WI38 (cell line): ENCODE measurements at regions not wholly inside any gene's neighbourhood (a gene's known extent, or its start where the extent isn't known, plus 50 kb on each side); places are given as distances from the start of the nearest gene placed in this dataset.

Experiments used
- H3K4me3 ChIP-seq: 2 replicates; pipeline ENCODE4 v1.5.1; 2011; ENCODE audit warnings: low read depth, mild to moderate bottlenecking, control low read depth, low read length
- TF ChIP-seq, protein P1 (sequence below): IDR thresholded peaks from 2 replicates; pipeline ENCODE4 v1.5.1; 2012; ENCODE audit warnings: low read depth, mild to moderate bottlenecking, control low read depth, low read length

DNA sequence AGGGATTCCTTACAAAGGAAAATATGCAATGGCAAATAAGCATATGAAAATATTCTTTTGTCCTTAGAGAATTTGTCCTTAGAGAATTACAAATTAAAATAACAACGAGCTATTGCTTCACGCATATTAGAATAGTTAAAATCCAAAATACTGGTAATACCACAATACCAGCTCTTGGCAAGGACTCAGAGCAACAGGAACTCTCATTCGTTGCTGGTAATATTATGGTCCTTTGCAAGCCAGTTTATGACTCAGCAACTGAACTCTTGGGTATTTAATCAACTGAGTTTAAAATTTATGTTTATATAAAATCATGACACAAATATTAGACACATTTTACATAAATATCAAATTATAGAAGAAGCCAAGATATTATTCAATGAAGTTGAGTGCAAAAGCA is 1730.4 kb downstream of the SI start:
- TF ChIP-seq, protein P1, sequence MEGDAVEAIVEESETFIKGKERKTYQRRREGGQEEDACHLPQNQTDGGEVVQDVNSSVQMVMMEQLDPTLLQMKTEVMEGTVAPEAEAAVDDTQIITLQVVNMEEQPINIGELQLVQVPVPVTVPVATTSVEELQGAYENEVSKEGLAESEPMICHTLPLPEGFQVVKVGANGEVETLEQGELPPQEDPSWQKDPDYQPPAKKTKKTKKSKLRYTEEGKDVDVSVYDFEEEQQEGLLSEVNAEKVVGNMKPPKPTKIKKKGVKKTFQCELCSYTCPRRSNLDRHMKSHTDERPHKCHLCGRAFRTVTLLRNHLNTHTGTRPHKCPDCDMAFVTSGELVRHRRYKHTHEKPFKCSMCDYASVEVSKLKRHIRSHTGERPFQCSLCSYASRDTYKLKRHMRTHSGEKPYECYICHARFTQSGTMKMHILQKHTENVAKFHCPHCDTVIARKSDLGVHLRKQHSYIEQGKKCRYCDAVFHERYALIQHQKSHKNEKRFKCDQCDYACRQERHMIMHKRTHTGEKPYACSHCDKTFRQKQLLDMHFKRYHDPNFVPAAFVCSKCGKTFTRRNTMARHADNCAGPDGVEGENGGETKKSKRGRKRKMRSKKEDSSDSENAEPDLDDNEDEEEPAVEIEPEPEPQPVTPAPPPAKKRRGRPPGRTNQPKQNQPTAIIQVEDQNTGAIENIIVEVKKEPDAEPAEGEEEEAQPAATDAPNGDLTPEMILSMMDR = no peak
- H3K4me3 ChIP-seq = no peak overlapping the region

DNA sequence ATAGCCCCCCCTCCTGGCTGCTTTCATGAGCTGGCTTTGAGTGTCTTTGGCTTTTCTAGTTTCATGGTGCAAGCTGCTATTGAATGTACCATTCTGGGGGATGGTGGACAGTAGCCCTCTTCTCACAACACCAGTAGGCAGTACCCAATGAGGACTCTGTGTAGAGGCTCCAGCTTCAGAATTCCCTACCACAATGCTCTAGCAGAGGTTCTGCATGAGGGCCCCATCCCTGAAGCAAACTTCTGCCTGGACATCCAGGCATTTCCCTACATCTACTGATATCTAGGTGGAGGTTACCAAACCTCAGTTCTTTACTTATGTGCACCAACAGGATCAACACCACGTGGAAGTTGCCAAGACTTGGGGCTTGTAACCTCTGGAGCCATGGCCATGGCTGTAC is 1742.9 kb downstream of the SI start:
- TF ChIP-seq, protein P1 = no peak
- no peak overlapping the region for H3K4me3 ChIP-seq

DNA sequence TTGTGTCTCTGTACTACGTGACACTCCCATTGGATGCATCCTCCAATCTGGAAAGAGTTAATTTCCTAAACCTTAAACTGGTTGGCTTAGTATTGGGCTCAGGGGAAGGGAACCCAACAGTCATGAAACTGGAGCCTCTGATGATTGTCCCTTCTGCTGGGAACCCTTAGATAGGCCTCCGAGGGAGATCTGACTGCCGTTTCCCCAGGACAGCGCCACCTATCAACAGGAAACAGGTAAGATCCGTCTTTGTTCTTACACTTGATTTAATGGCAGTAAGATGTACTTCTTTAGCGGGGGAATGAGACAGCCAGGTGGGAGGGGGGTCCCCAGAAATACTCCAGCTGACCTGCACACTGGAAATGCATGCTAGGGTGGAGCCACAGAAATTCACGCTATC is 1749.6 kb downstream of the SI start:
- H3K4me3 ChIP-seq = no peak overlapping the region
- TF ChIP-seq, protein P1 = no peak

DNA sequence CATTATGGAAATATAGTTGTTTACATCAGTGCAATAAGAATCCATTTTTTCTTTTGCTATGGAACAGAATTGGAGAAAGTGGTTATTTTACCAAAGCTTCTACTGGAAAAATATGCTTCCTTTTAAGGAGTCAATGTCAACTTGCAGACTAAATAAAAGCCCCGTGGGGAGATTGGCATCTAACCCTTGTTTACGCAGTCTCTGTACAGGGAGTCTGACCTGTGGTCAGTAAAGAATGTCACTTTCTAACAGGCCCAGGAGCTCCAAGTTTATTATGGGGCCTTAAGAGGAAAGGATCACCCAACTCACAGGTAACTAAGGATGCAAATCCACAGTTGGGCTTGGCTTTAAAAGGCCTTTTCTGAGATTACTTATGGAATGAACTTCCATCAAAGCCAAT is 1751.2 kb downstream of the SI start:
- H3K4me3 ChIP-seq = no peak overlapping the region
- TF ChIP-seq, protein P1 = no peak

DNA sequence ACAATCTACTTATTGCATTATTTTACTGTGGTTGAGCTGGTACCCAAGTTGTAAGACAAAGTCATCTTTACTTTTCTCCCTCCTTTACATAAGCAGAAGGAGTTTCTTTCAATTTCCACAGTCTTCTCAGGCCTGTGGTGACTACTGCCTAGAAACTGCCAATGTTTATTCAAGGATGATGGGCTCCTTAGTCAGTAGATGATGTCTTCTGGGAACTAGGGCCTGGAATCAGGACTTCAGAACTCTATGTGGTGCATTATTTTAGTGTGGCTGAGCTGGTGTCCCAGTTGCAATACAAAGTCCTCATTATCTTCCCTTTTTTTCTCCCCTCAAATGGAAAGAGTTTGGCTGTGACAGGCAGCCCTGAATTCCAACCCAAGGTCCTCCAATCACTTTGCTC is 1762.5 kb downstream of the SI start:
- H3K4me3 ChIP-seq = no peak overlapping the region
- TF ChIP-seq, protein P1 = no peak

DNA sequence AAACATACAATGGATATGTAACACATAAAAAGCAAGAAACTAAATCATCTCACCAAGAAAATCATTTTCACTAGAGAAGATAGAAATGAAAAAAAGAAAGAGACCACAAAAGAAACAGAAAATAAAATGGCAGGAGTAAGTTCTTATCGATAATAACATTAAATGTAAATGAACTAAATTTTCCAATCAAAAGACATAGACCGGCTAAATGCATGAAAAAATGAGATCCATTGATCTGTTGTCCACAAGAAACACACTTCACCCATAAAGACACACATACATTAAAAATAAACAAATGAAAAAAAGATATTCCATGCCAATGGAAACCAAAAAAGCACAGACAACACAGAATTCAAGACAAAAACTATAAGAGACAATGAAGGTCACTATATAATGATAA is 1771.9 kb downstream of the SI start:
- H3K4me3 ChIP-seq = no peak overlapping the region
- TF ChIP-seq, protein P1 = no peak

DNA sequence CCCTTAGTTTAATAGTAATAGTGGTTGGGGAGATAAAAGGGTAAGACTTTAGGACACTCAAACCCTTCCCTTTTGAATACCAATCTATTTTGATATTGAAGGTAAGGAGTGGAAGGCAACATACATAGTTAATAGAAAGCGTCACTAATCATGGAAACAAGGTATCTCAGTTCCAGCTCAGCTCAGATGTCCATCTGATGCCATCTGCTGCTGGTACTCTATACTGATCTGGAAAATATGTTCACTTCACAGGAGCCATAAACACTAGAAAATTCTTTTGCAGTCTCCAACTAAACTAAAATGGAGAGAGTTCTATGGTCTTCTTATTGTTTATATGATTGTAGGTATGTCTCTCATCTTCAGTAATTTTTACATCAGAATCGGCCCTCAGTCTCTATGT is 1777.1 kb downstream of the OTOL1 start:
- TF ChIP-seq, protein P1 = no peak
- H3K4me3 ChIP-seq = no peak overlapping the region
